ENCODE measurements at regions not wholly inside any gene's neighbourhood (a gene's known extent, or its start where the extent isn't known, plus 50 kb on each side); places are given as distances from the start of the nearest gene placed in this dataset.

DNA sequence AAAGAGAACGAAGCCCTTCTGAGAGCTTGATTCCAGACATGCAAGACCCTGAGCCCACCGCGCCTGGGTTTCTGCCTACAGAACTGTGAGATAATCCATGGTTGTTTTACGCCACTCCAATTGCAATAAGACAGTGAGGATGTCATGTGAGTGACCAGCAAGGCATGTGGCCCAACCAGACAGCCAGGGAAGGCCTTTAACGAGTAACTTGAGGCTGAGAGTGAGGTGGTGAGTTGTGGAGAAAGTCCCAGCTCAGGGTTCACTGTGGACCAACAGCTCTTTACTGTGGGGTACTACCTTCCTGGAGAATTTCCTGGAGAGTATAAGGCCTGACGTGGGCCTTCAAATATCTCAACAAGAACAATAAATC is 153.9 kb downstream of the ETS2 start:
- TF ChIP-seq, protein P1, sequence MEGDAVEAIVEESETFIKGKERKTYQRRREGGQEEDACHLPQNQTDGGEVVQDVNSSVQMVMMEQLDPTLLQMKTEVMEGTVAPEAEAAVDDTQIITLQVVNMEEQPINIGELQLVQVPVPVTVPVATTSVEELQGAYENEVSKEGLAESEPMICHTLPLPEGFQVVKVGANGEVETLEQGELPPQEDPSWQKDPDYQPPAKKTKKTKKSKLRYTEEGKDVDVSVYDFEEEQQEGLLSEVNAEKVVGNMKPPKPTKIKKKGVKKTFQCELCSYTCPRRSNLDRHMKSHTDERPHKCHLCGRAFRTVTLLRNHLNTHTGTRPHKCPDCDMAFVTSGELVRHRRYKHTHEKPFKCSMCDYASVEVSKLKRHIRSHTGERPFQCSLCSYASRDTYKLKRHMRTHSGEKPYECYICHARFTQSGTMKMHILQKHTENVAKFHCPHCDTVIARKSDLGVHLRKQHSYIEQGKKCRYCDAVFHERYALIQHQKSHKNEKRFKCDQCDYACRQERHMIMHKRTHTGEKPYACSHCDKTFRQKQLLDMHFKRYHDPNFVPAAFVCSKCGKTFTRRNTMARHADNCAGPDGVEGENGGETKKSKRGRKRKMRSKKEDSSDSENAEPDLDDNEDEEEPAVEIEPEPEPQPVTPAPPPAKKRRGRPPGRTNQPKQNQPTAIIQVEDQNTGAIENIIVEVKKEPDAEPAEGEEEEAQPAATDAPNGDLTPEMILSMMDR (IDR thresholded peaks at IDR 0.05; ENCODE audit: extremely low read depth, missing control alignments) = no peak
- no peak for DNase-seq (ENCODE audit: low spot score)

DNA sequence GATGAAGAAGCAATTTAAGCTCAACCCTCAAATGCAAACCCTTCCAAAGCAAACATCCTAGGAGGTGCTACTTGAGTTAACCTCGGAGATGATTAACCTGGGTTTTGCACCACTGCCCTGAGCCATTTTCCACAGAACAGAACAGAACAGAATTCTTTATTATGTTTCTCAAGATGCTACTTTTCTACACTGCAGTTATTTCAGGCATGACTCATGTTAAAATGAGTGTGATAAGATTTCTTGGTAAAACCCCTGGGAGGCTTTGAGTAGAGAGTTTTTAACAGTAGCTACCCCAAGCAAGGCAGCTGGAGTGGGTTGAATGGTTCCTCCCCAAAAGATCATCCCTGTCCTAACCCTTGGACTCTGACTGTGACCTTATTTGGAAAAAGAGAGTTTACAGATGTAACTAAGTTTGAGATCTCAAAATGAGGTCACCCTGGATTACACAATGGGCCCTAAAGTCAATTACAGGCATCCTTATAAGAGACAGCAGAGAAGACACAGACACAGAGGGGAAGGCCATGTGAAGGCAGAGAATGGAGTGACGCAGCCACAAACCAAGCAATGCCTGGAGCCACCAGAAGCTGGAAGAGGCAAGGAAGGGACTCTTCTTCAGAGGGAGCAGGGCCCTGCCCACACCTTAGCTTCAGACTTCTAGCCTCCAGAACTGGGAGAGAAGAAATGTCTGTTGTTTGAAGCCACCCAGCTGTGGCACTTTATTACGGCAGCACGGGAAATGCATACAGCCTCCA is 153.4 kb downstream of the ETS2 start:
- no peak for DNase-seq (ENCODE audit: low spot score)
- TF ChIP-seq, protein P1 (IDR thresholded peaks at IDR 0.05; ENCODE audit: extremely low read depth, missing control alignments) = no peak

DNA sequence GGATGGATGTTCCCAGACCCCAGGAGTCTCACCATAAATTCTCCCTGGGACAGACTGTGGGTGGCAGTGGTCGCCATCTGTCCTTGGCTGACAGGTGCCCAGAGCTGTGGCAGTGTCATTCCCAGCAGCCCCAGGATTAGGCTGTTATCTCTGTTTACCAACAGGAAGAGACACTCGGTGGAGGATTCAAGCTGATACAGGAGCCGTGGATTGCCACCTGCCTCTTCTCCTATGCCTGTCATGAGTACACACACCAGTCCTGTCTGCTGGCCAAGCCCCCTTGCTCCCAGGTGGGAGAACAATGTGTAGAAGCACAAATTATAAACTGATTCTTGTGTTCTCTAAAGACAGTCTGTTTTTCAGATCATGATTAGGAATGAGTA is 152.6 kb downstream of the ETS2 start:
- TF ChIP-seq, protein P1 (IDR thresholded peaks at IDR 0.05; ENCODE audit: extremely low read depth, missing control alignments) = no peak
- DNase-seq (ENCODE audit: low spot score) = no peak

DNA sequence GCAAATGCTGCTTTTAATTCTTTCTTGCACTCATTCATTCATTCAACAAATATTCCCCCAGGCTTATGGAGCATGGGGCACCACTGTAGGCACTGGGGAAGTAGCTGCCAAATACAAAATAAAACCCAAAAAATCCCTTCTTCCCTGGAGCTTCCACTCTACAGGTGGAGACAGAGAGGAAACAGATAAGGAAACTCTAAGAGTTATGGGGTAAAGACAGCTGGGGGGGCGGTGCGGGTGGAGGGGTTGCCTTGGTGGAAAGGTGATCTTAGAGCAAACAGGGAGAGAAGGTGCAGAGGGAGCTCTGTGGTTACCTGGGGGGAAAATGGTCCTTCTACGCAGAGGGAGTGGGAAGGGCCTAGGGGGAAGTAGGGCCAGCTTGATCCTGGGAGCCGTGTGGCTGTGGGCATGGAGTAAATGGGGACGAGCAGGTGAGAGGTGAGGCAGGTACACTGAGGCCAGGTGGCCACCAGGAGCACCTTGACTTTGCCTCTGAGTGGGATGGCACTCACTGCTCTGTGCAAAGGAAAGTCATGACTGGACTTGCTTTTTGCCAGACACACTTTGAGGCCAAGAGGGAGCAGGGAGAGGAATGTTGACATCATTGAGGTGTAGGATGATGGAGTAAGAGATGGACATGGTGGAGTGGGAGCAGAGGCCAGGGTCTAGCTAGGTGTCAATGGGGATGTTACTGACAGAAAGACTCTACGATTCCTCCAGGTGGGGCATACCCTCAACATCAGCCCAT is 152.0 kb downstream of the ETS2 start:
- no peak for DNase-seq (ENCODE audit: low spot score)
- TF ChIP-seq, protein P1 (IDR thresholded peaks at IDR 0.05; ENCODE audit: extremely low read depth, missing control alignments) = no peak

DNA sequence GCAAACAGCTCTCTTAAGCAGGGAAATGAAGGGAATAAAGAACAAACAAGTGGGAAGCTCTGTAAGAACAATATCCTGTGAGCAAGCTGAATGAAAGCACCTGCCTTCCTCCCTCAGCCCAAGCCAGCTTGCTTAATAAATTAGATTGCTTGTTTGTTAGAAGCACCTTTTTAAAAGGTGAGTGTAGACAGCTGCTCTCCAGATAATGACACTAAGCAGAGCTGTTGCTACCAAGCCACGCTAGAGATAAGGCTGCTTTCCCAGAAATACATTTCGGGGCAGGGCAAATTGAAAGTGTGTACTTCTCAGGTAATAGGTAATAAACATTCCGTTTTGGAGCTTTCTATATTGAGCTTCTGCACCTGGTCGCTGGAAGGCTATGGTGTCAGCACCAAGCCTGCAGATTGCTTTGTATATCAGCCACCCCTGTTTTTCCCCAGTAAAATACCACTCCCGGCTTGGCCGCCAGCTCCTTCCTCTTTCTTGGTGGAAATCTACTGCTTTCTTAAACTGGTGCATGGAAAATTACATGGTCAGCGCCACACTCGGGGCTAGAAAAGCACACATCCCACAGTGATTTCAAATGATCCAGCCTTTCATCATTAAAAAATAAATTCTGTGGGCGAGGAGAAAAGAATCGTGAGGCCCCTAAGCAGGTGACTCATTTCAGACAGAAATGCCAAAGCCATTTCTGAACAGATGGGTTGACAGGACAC is 151.3 kb downstream of the ETS2 start:
- DNase-seq (ENCODE audit: low spot score) = no peak
- TF ChIP-seq, protein P1 (IDR thresholded peaks at IDR 0.05; ENCODE audit: extremely low read depth, missing control alignments) = no peak

DNA sequence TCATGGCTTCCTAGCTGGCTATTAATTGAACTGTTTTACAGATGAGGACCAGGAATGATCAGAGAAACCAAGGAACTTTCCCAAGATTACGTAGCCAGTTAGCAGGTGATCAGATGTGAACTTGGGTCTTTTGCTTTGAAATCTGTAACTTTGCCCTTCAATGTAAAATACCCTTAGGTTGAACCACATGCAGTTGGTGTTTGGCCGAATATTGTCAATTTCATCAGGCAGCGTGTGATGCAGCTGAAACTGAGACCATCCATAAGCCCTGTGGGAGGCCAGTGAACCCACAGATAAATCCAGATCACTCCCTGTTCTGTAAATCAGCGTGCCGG is 150.8 kb downstream of the ETS2 start:
- no peak for DNase-seq (ENCODE audit: low spot score)
- TF ChIP-seq, protein P1 (IDR thresholded peaks at IDR 0.05; ENCODE audit: extremely low read depth, missing control alignments) = no peak

DNA sequence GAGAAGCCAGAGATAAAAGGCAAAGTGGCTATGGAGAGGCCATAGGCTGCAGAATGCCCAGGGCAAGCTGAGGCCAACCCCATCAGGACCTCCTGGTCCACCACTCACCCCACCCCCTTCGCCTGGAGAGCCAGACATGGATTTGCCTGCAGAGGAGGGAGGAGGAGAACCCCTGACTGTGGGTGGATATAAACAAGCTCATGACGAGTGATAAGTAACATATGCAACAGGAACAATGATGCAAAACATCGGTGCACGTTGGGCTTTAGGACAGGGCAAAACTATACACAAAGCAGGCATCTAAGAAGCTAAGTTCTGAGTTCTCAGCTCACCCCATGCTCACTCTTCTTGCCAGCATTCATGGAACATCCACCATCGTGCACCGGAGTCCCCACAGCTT is 150.3 kb downstream of the ETS2 start:
- TF ChIP-seq, protein P1 (IDR thresholded peaks at IDR 0.05; ENCODE audit: extremely low read depth, missing control alignments) = no peak

More for the DNA sequence above, 150.3 kb downstream of the ETS2 start:
- no peak for DNase-seq (ENCODE audit: low spot score)
